ENCODE measurements at regions not wholly inside any gene's neighbourhood (a gene's known extent, or its start where the extent isn't known, plus 50 kb on each side); places are given as distances from the start of the nearest gene placed in this dataset.

DNA sequence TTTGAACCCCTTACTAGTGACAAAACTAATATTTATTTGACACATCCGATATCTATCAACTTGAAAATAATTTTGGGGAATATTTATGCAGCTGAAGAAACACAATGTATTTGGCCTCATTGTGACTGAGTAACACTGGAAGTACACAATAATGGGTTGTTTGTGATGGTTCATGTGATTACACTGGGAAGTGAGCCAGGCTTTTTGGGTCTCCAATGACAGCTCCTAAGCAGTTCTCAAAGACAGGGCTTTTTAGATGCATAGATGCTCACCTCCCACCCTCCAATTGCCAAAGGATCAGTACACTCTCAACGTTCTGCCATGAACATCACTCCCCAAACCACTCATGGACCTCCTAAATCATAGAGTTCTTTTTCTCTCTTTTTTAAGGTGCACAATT is 170.0 kb downstream of the SLC24A2 start:
- WGBS (ENCODE audit: insufficient coverage): 100% methylated on average over 2 of the region's 2 CpGs

DNA sequence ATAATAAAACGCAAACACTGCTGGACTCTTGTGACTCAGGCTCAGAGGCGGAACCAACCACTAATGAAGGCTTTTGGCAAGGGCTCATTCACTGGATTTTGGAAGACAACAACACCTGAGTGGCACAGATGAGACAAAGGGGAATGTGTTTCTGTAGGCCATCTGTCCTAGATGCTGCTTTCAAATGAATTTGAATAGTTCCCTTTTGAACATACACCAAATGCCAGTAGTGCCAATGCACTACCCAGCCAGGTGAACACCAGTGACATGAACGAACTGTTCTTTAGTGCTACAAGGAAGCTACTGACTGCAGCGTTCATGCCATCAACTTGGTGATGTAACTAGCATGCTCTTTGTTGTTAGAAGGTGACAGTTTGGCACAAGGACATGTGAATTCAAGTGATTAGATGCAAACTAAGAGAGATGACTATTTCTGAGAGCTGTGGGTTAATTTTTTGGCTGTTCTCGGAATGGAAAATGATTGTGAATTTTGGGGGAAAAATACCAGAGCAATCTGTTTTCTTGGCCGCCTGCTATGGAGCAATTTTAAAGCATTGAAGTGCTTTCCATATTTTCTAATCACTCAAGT is 173.7 kb downstream of the SLC24A2 start:
- Histone ChIP-seq H3K9me3 (ENCODE audit: control extremely low read depth in 1 of 5, control insufficient read depth in 4 of 5, insufficient read depth in 2 of 5, low read depth in 1 of 5, low read length in 4 of 5) (no peaks in the 10 kb centered on the region), H3K4me1 (ENCODE audit: control extremely low read depth in 1 of 4, control insufficient read depth in 4 of 4, insufficient read depth in 4 of 4, low read length in 3 of 4) (peaks cover 0 to under 1% (median 0%) of the 10 kb centered on the region in 4 experiments), H3K36me3 (ENCODE audit: control insufficient read depth in 4 of 4, insufficient read depth in 4 of 4, low read length in 3 of 4) (no peaks in the 10 kb centered on the region), H3K4me3 (ENCODE audit: control insufficient read depth in 1 of 7, extremely low read depth in 1 of 7, insufficient read depth in 4 of 7, low read depth in 2 of 7, low read length in 6 of 7) (no peak overlapping the region), H3K27ac (ENCODE audit: insufficient read depth in 1 of 2, low read depth in 1 of 2, low read length in 2 of 2, poor library complexity in 1 of 2, severe bottlenecking in 2 of 2) (no peak overlapping the region), H3K27me3 (replicated peaks in 2 of 5; ENCODE audit: control insufficient read depth in 4 of 5, insufficient read depth in 5 of 5, low read length in 4 of 5) (no peaks in the 10 kb centered on the region)
- WGBS (ENCODE audit: insufficient coverage): 100% methylated on average over 4 of the region's 6 CpGs
- CTCF ChIA-PET: interaction anchor here (1.1 kb wide), 1 partner anchor 23 kb away, joined by 3 read pairs; no protein-coding TSS in a partner anchor
- POLR2A ChIA-PET: no interaction called here
- no peak for DNase-seq

More for the DNA sequence above, 170.0 kb downstream of the SLC24A2 start:
- Histone ChIP-seq H3K27ac (ENCODE audit: insufficient read depth in 1 of 2, low read depth in 1 of 2, low read length in 2 of 2, poor library complexity in 1 of 2, severe bottlenecking in 2 of 2) (no peak overlapping the region), H3K4me1 (ENCODE audit: control extremely low read depth in 1 of 4, control insufficient read depth in 4 of 4, insufficient read depth in 4 of 4, low read length in 3 of 4) (peaks cover 0 to 10% (median 1%) of the 10 kb centered on the region in 4 experiments), H3K9me3 (ENCODE audit: control extremely low read depth in 1 of 5, control insufficient read depth in 4 of 5, insufficient read depth in 2 of 5, low read depth in 1 of 5, low read length in 4 of 5) (no peaks in the 10 kb centered on the region), H3K4me3 (ENCODE audit: control insufficient read depth in 1 of 7, extremely low read depth in 1 of 7, insufficient read depth in 4 of 7, low read depth in 2 of 7, low read length in 6 of 7) (no peak overlapping the region), H3K27me3 (replicated peaks in 2 of 5; ENCODE audit: control insufficient read depth in 4 of 5, insufficient read depth in 5 of 5, low read length in 4 of 5) (no peaks in the 10 kb centered on the region), H3K36me3 (ENCODE audit: control insufficient read depth in 4 of 4, insufficient read depth in 4 of 4, low read length in 3 of 4) (no peaks in the 10 kb centered on the region)
- POLR2A ChIA-PET: no interaction called here
- no peak for DNase-seq
- CTCF ChIA-PET: interaction anchor here (1.1 kb wide), 1 partner anchor 11 kb away, joined by 4 read pairs; no protein-coding TSS in a partner anchor

- no peaks in the 10 kb centered on the region for H3K36me3 ChIP-seq (ENCODE audit: control insufficient read depth in 4 of 4, insufficient read depth in 4 of 4, low read length in 3 of 4)
- H3K9me3 ChIP-seq (ENCODE audit: control extremely low read depth in 1 of 5, control insufficient read depth in 4 of 5, insufficient read depth in 2 of 5, low read depth in 1 of 5, low read length in 4 of 5): no peaks in the 10 kb centered on the region
- H3K4me3 ChIP-seq (ENCODE audit: control insufficient read depth in 1 of 7, extremely low read depth in 1 of 7, insufficient read depth in 4 of 7, low read depth in 2 of 7, low read length in 6 of 7): no peak overlapping the region
- H3K4me1 ChIP-seq (ENCODE audit: control extremely low read depth in 1 of 4, control insufficient read depth in 4 of 4, insufficient read depth in 4 of 4, low read length in 3 of 4): no peaks in the 10 kb centered on the region
- CTCF ChIA-PET: no interaction called here
- no peak overlapping the region for H3K27ac ChIP-seq (ENCODE audit: insufficient read depth in 1 of 2, low read depth in 1 of 2, low read length in 2 of 2, poor library complexity in 1 of 2, severe bottlenecking in 2 of 2)
- DNase-seq: no peak
- POLR2A ChIA-PET: no interaction called here
- no peaks in the 10 kb centered on the region for H3K27me3 ChIP-seq (replicated peaks in 2 of 5; ENCODE audit: control insufficient read depth in 4 of 5, insufficient read depth in 5 of 5, low read length in 4 of 5)
Observed at GRCh38 chr9:19614294-19614693, 174.5 kb downstream of the SLC24A2 start.

DNA sequence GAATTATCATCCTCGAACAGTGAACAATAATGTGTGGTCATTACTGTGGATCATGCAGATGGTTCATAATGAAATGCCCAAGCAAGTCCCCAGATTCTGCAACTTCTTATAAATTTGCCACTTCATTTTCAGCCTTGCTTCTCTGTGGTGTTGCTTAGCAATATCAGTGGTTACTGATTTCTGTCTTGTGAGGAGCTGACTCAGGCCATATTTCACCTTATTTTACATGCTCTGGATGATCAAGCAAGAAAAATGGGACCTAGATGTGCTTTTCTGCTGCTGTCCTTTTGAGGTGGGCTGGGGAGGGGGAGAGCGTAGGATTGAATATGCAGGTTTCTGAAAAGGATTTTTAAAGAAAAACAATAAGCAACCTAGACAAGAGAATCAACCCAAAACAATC is 188.3 kb downstream of the SLC24A2 start:
- Histone ChIP-seq H3K27ac (ENCODE audit: insufficient read depth in 1 of 2, low read depth in 1 of 2, low read length in 2 of 2, poor library complexity in 1 of 2, severe bottlenecking in 2 of 2) (no peak overlapping the region), H3K36me3 (ENCODE audit: control insufficient read depth in 4 of 4, insufficient read depth in 4 of 4, low read length in 3 of 4) (no peaks in the 10 kb centered on the region), H3K4me3 (ENCODE audit: control insufficient read depth in 1 of 7, extremely low read depth in 1 of 7, insufficient read depth in 4 of 7, low read depth in 2 of 7, low read length in 6 of 7) (no peak overlapping the region), H3K9me3 (ENCODE audit: control extremely low read depth in 1 of 5, control insufficient read depth in 4 of 5, insufficient read depth in 2 of 5, low read depth in 1 of 5, low read length in 4 of 5) (no peaks in the 10 kb centered on the region), H3K4me1 (ENCODE audit: control extremely low read depth in 1 of 4, control insufficient read depth in 4 of 4, insufficient read depth in 4 of 4, low read length in 3 of 4) (no peaks in the 10 kb centered on the region), H3K27me3 (replicated peaks in 2 of 5; ENCODE audit: control insufficient read depth in 4 of 5, insufficient read depth in 5 of 5, low read length in 4 of 5) (no peaks in the 10 kb centered on the region)
- ChIA-PET CTCF (no interaction called here), POLR2A (no interaction called here)
- DNase-seq: no peak
- WGBS (ENCODE audit: insufficient coverage): 100% methylated on average over 1 of the region's 2 CpGs

DNA sequence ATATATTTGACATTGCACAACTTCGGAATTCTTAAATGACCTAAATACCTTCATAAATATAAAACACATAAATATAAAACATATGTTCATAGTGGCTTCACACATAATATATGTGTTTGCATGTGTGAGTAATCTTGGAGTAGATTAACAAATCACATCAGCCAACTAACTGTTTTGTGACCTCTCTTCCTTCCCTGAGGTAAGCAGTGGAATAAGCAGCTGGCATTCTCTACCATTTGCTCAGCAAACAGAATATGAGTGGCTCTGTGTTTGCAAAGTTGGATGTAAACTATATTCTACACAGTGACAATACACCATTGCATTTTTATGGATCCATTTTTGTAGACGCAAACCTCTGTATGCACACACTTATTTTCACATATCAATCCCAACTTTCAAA is 189.9 kb downstream of the ACER2 start:
- POLR2A ChIA-PET: no interaction called here
- no peaks in the 10 kb centered on the region for H3K9me3 ChIP-seq (ENCODE audit: control extremely low read depth in 1 of 5, control insufficient read depth in 4 of 5, insufficient read depth in 2 of 5, low read depth in 1 of 5, low read length in 4 of 5)
- no peaks in the 10 kb centered on the region for H3K27me3 ChIP-seq (replicated peaks in 2 of 5; ENCODE audit: control insufficient read depth in 4 of 5, insufficient read depth in 5 of 5, low read length in 4 of 5)
- no peak for DNase-seq
- H3K4me1 ChIP-seq (ENCODE audit: control extremely low read depth in 1 of 4, control insufficient read depth in 4 of 4, insufficient read depth in 4 of 4, low read length in 3 of 4): no peaks in the 10 kb centered on the region
- H3K27ac ChIP-seq (ENCODE audit: insufficient read depth in 1 of 2, low read depth in 1 of 2, low read length in 2 of 2, poor library complexity in 1 of 2, severe bottlenecking in 2 of 2): no peak overlapping the region
- CTCF ChIA-PET: no interaction called here
- H3K36me3 ChIP-seq (ENCODE audit: control insufficient read depth in 4 of 4, insufficient read depth in 4 of 4, low read length in 3 of 4): no peaks in the 10 kb centered on the region
- no peak overlapping the region for H3K4me3 ChIP-seq (ENCODE audit: control insufficient read depth in 1 of 7, extremely low read depth in 1 of 7, insufficient read depth in 4 of 7, low read depth in 2 of 7, low read length in 6 of 7)
- whole genome bisulfite sequencing (ENCODE audit: insufficient coverage): no CpG with 5 or more reads among the region's 2 CpGs

- Histone ChIP-seq H3K9me3 (ENCODE audit: control extremely low read depth in 1 of 5, control insufficient read depth in 4 of 5, insufficient read depth in 2 of 5, low read depth in 1 of 5, low read length in 4 of 5) (no peaks in the 10 kb centered on the region), H3K27me3 (replicated peaks in 2 of 5; ENCODE audit: control insufficient read depth in 4 of 5, insufficient read depth in 5 of 5, low read length in 4 of 5) (no peaks in the 10 kb centered on the region), H3K36me3 (ENCODE audit: control insufficient read depth in 4 of 4, insufficient read depth in 4 of 4, low read length in 3 of 4) (no peaks in the 10 kb centered on the region), H3K27ac (ENCODE audit: insufficient read depth in 1 of 2, low read depth in 1 of 2, low read length in 2 of 2, poor library complexity in 1 of 2, severe bottlenecking in 2 of 2) (no peak overlapping the region), H3K4me1 (ENCODE audit: control extremely low read depth in 1 of 4, control insufficient read depth in 4 of 4, insufficient read depth in 4 of 4, low read length in 3 of 4) (no peaks in the 10 kb centered on the region), H3K4me3 (ENCODE audit: control insufficient read depth in 1 of 7, extremely low read depth in 1 of 7, insufficient read depth in 4 of 7, low read depth in 2 of 7, low read length in 6 of 7) (no peak overlapping the region)
- WGBS (ENCODE audit: insufficient coverage): 100% methylated on average over 2 of the region's 4 CpGs
- ChIA-PET CTCF (no interaction called here), POLR2A (no interaction called here)
- DNase-seq: no peak
Observed at GRCh38 chr9:19597176-19597575, 188.4 kb downstream of the ACER2 start.

GRCh38 chr9:19595003-19595402 is 186.2 kb downstream of the ACER2 start:
- H3K4me1 ChIP-seq (ENCODE audit: control extremely low read depth in 1 of 4, control insufficient read depth in 4 of 4, insufficient read depth in 4 of 4, low read length in 3 of 4): no peaks in the 10 kb centered on the region
- H3K27me3 ChIP-seq (replicated peaks in 2 of 5; ENCODE audit: control insufficient read depth in 4 of 5, insufficient read depth in 5 of 5, low read length in 4 of 5): no peaks in the 10 kb centered on the region
- ChIA-PET POLR2A (no interaction called here), CTCF (no interaction called here)
- H3K9me3 ChIP-seq (ENCODE audit: control extremely low read depth in 1 of 5, control insufficient read depth in 4 of 5, insufficient read depth in 2 of 5, low read depth in 1 of 5, low read length in 4 of 5): peaks cover 0 to 4% (median 0%) of the 10 kb centered on the region in 5 experiments
- no peaks in the 10 kb centered on the region for H3K36me3 ChIP-seq (ENCODE audit: control insufficient read depth in 4 of 4, insufficient read depth in 4 of 4, low read length in 3 of 4)
- H3K27ac ChIP-seq (ENCODE audit: insufficient read depth in 1 of 2, low read depth in 1 of 2, low read length in 2 of 2, poor library complexity in 1 of 2, severe bottlenecking in 2 of 2): no peak overlapping the region
- WGBS (ENCODE audit: insufficient coverage): 100% methylated on average over 1 of the region's 2 CpGs
- DNase-seq: no peak
- H3K4me3 ChIP-seq (ENCODE audit: control insufficient read depth in 1 of 7, extremely low read depth in 1 of 7, insufficient read depth in 4 of 7, low read depth in 2 of 7, low read length in 6 of 7): no peak overlapping the region

Data from common myeloid progenitor, CD34-positive (primary cell).